ENCODE measurements at regions not wholly inside any gene's neighbourhood (a gene's known extent, or its start where the extent isn't known, plus 50 kb on each side); places are given as distances from the start of the nearest gene placed in this dataset.
"Not testable (repeated sequence)": the region's sequence is repeated elsewhere in the genome, so short reads cannot be mapped to it uniquely, and the experiment has no call there.

DNA sequence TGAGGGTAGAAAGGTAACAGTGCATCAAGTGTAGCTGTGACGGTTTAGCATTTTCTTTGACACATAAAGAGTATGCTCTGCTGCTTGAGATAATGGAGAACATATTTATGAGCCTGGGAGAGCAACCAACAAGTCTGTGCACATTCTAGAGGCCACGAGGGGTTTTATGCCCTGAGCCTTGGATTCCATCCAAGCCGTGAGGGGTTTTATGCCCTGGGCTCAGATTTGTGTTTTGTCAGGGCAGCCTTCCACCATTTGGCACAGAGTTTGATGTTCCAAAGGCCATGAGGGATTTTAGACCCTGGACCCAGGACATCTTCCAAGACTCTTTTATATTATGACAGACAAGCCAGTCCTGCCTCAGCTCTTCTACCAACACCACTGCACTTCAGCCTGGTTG, 106.4 kb downstream of the ZNF486 start:
- no peaks in the 10 kb centered on the region for H3K4me1 ChIP-seq (ENCODE audit: insufficient read depth, low read length, poor library complexity, severe bottlenecking)
- TF ChIP-seq, protein P1, sequence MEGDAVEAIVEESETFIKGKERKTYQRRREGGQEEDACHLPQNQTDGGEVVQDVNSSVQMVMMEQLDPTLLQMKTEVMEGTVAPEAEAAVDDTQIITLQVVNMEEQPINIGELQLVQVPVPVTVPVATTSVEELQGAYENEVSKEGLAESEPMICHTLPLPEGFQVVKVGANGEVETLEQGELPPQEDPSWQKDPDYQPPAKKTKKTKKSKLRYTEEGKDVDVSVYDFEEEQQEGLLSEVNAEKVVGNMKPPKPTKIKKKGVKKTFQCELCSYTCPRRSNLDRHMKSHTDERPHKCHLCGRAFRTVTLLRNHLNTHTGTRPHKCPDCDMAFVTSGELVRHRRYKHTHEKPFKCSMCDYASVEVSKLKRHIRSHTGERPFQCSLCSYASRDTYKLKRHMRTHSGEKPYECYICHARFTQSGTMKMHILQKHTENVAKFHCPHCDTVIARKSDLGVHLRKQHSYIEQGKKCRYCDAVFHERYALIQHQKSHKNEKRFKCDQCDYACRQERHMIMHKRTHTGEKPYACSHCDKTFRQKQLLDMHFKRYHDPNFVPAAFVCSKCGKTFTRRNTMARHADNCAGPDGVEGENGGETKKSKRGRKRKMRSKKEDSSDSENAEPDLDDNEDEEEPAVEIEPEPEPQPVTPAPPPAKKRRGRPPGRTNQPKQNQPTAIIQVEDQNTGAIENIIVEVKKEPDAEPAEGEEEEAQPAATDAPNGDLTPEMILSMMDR (conservative IDR thresholded peaks at IDR 0.05; ENCODE audit: low read length) = no peak
- no peak for TF ChIP-seq EZH2phosphoT487 (IDR thresholded peaks at IDR 0.05; ENCODE audit: borderline replicate concordance)
- H3K79me2 ChIP-seq (ENCODE audit: insufficient read depth, low read length) = no peaks in the 10 kb centered on the region
- no peaks in the 10 kb centered on the region for H3K36me3 ChIP-seq (ENCODE audit: insufficient read depth, low read length)
- H3K27me3 ChIP-seq (ENCODE audit: insufficient read depth, low read length, poor library complexity, severe bottlenecking) = no peaks in the 10 kb centered on the region
- no peaks in the 10 kb centered on the region for H3K9me2 ChIP-seq (replicated peaks; ENCODE audit: low read depth, low read length)
- H3K4me3 ChIP-seq (ENCODE audit: low read length, poor library complexity, severe bottlenecking) = no peak overlapping the region
- no peaks in the 10 kb centered on the region for H3K9me3 ChIP-seq (ENCODE audit: insufficient read depth, low read depth, low read length)
- H3K4me2 ChIP-seq (ENCODE audit: low read depth, low read length, poor library complexity, severe bottlenecking) = no peak overlapping the region
- no peaks in the 10 kb centered on the region for H3F3A ChIP-seq (ENCODE audit: low read depth)
- H3K9ac ChIP-seq (ENCODE audit: low read depth, low read length, poor library complexity, severe bottlenecking) = no peak overlapping the region
- H4K20me1 ChIP-seq (ENCODE audit: insufficient read depth, low read length, poor library complexity, severe bottlenecking) = no peaks in the 10 kb centered on the region
- no peak overlapping the region for H2AFZ ChIP-seq (ENCODE audit: low read length)

DNA sequence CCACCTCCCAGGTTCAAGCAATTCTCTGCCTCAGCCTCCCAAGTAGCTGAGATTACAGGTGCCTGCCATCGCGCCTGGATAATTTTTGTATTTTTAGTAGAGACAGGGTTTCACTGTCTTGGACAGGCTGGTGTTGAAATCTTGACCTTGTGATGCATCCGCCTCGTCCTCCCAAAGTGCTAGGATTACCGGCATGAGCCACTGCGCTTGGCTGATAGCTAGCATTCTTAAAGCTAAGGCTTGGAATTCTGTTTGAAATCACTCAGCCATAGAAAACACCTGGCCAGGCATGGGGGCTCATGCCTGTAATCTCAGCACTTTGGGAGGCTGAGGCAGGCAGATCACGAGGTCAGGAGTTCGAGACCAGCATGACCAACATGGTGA, 105.6 kb downstream of the ZNF486 start:
- not testable (repeated sequence) for H3K79me2 ChIP-seq (ENCODE audit: insufficient read depth, low read length); H3K9me3 ChIP-seq (ENCODE audit: insufficient read depth, low read depth, low read length); H3K4me2 ChIP-seq (ENCODE audit: low read depth, low read length, poor library complexity, severe bottlenecking); H2AFZ ChIP-seq (ENCODE audit: low read length); H3K4me3 ChIP-seq (ENCODE audit: low read length, poor library complexity, severe bottlenecking); H3K4me1 ChIP-seq (ENCODE audit: insufficient read depth, low read length, poor library complexity, severe bottlenecking); H3K36me3 ChIP-seq (ENCODE audit: insufficient read depth, low read length); H3K27me3 ChIP-seq (ENCODE audit: insufficient read depth, low read length, poor library complexity, severe bottlenecking); H4K20me1 ChIP-seq (ENCODE audit: insufficient read depth, low read length, poor library complexity, severe bottlenecking); H3F3A ChIP-seq (ENCODE audit: low read depth); H3K9me2 ChIP-seq (replicated peaks; ENCODE audit: low read depth, low read length); H3K9ac ChIP-seq (ENCODE audit: low read depth, low read length, poor library complexity, severe bottlenecking)

DNA sequence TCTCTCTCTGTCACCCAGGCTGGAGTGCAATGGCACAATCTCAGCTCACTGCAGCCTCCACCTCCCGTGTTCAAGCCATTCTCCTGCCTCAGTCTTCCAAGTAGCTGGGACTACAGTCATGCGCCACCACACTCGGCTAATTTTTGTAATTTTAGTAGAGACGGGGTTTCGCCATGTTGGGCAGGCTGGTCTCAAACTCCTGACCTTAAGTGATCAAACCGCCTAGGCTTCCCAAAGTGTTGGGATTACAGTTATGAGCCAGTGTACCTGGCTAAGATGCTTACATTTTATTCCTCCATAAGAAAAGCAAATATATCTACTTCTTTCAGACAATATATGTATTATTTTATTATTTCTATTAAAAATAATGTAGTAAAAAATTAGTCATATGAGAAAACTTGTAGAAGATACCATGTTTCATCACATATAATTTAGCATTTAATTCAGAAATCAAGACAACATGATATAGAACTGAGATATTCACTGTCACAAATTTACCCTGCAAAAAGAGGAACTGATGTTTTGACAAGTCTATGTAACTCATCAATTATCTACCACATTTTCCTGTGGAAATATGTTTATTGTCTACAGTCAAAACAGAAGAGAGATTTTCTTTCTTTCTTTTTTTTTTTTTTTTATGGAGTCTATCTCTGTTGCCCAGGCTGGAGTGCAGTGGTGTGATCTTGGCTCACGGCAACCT, 105.1 kb downstream of the ZNF486 start:
- H3K9ac ChIP-seq (ENCODE audit: low read depth, low read length, poor library complexity, severe bottlenecking); H3K4me3 ChIP-seq (ENCODE audit: low read length, poor library complexity, severe bottlenecking); H3K27me3 ChIP-seq (ENCODE audit: insufficient read depth, low read length, poor library complexity, severe bottlenecking); H3K9me3 ChIP-seq (ENCODE audit: insufficient read depth, low read depth, low read length); H4K20me1 ChIP-seq (ENCODE audit: insufficient read depth, low read length, poor library complexity, severe bottlenecking); H2AFZ ChIP-seq (ENCODE audit: low read length); H3K4me1 ChIP-seq (ENCODE audit: insufficient read depth, low read length, poor library complexity, severe bottlenecking); H3K36me3 ChIP-seq (ENCODE audit: insufficient read depth, low read length); H3K4me2 ChIP-seq (ENCODE audit: low read depth, low read length, poor library complexity, severe bottlenecking); H3K79me2 ChIP-seq (ENCODE audit: insufficient read depth, low read length); H3K9me2 ChIP-seq (replicated peaks; ENCODE audit: low read depth, low read length); H3F3A ChIP-seq (ENCODE audit: low read depth): not testable (repeated sequence)

DNA sequence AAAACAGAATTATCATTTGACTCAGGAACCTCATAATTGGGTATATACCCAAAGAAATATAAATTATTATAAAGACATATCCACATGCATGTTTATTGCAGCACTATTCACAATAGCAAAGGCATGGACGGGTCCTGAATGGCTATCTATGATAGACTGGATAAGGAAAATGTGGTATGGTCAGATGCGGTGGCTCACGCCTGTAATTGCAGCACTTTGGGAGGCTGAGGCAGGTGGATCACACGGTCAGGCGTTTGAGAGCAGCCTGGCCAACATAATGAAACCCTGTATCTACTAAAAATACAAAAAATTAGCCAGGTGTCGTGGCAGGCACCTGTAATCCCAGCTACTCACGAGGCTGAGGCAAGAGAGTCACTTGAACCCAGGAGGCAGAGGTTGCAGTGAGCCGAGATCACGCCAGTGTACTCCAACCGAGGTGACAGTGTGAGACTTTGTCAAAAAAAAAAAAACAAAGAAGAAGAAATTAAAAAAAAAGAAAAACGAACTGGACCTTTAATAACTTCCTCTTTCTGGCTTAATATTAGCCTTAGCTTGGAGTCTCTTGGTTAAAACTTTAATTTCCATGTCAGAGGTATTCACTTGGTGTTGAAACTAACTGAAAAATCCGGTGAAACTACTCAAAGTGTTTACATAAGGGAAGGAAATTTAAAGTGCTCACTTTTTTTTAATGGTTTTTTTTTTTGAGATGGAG, 104.4 kb downstream of the ZNF486 start:
- no peak overlapping the region for H3K4me2 ChIP-seq (ENCODE audit: low read depth, low read length, poor library complexity, severe bottlenecking)
- no peaks in the 10 kb centered on the region for H3K36me3 ChIP-seq (ENCODE audit: insufficient read depth, low read length)

More for the DNA sequence above, 104.4 kb downstream of the ZNF486 start:
- no peaks in the 10 kb centered on the region for H3K9me2 ChIP-seq (replicated peaks; ENCODE audit: low read depth, low read length)
- no peak overlapping the region for H2AFZ ChIP-seq (ENCODE audit: low read length)
- no peaks in the 10 kb centered on the region for H3F3A ChIP-seq (ENCODE audit: low read depth)
- no peak overlapping the region for H3K4me3 ChIP-seq (ENCODE audit: low read length, poor library complexity, severe bottlenecking)
- no peaks in the 10 kb centered on the region for H3K27me3 ChIP-seq (ENCODE audit: insufficient read depth, low read length, poor library complexity, severe bottlenecking)
- no peaks in the 10 kb centered on the region for H3K79me2 ChIP-seq (ENCODE audit: insufficient read depth, low read length)
- no peak overlapping the region for H3K9ac ChIP-seq (ENCODE audit: low read depth, low read length, poor library complexity, severe bottlenecking)
- TF ChIP-seq EZH2phosphoT487 (IDR thresholded peaks at IDR 0.05; ENCODE audit: borderline replicate concordance) = no peak
- TF ChIP-seq, protein P1 (conservative IDR thresholded peaks at IDR 0.05; ENCODE audit: low read length) = no peak
- no peaks in the 10 kb centered on the region for H4K20me1 ChIP-seq (ENCODE audit: insufficient read depth, low read length, poor library complexity, severe bottlenecking)
- no peaks in the 10 kb centered on the region for H3K4me1 ChIP-seq (ENCODE audit: insufficient read depth, low read length, poor library complexity, severe bottlenecking)
- no peaks in the 10 kb centered on the region; the same call in 1 of the 2 replicates for H3K9me3 ChIP-seq (ENCODE audit: insufficient read depth, low read depth, low read length)

Data from Loucy (cell line).